RPMI8226 (cell line): ENCODE measurements at regions not wholly inside any gene's neighbourhood (a gene's known extent, or its start where the extent isn't known, plus 50 kb on each side); places are given as distances from the start of the nearest gene placed in this dataset.

Experiments
- DNase-seq: peaks from one replicate; pipeline ENCODE4 v3.0.0-alpha.2; 2015

- no peak for DNase-seq
These were observed 87.3 kb downstream of the ADRA2C start for GRCh38 chr4:3853388-3854035.

- no peak for DNase-seq
These were observed 88.5 kb downstream of the ADRA2C start for GRCh38 chr4:3854661-3855060.

DNA sequence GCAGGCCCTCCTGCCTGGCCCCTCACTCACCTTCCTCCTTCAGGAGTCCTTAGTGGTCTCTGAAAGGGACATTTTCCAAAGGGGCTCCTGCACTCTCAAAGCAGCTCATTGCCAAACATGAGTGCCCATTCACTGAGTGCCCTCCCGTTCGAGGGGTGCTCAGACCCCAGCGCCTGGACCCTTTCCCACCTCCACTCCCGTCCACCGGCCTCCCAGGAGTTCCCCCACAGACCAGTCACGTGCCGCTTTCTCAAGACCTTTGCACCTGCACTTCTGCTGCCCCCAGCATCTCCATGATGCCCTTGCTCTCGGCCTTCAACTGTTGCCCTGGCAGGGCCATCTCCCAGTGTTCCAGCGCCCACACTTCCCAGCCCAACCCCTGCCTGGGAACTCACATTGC, 89.5 kb downstream of the ADRA2C start:
- no peak for DNase-seq

- DNase-seq, result no peak
These were observed 90.5 kb downstream of the ADRA2C start for GRCh38 chr4:3856604-3857204.

DNA sequence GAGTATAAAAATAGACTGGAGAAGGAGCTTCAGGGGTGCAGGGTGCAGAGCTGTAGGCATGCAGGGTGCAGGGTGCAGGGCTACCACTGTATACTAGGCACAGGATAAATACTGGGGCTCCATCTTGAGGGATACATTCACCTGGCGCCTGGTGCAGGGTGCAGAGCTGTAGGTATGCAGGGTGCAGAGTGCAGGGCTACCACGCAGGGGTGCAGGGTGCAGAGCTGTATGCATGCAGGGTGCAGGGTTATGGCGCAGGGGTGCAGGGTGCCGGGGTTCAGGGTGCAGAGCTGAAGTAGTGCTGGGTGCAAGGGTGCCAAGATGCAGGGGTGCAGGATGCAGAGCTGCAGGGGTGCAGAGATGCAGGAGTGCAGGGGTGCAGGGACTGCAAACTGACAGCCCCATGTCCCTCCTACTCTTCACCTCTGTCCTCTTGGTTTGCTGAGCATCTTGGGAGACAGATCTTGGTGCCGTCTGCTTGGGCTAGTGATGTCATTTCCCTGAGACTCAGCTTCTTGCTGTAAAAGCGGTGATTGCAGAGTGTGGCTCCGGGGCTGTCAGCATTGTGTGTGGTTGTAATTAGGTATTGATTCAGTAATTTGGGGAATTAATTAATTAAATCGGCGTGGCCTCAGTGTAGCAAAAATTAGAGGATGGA, 91.2 kb downstream of the ADRA2C start:
- no peak for DNase-seq

DNA sequence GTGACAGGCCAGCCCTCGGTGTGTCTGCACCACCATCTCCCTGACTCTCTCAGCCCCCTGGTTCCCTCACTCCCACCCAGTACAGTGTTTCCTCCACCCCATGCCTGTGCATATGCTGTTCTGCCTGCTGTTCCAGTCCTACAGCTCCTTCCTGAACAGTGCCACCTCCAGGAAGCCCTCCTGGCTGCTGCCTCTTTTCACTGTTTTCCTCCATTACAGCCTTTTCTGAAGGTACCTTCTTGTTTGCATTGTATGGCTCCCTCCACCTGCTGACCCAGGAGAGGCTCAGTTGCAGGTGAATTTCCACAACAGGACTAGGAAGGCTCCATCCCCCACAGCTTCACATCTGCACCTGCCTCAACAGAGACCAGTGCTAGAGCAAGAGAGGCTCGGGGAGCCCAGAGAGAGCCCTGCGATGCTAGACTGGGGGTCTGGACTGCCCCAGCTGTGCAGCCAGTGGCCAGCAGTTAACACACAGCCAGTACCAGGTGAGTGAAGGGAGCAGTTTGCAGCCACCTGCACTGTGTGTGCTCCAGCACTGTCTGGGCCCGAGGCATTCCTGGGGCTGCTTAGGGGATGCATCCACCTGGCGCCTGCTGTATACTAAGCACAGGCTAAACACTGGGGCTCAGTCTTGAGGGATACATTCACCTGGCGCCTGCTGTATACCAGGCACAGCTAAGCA, 92.0 kb downstream of the ADRA2C start:
- DNase-seq, result no peak

DNA sequence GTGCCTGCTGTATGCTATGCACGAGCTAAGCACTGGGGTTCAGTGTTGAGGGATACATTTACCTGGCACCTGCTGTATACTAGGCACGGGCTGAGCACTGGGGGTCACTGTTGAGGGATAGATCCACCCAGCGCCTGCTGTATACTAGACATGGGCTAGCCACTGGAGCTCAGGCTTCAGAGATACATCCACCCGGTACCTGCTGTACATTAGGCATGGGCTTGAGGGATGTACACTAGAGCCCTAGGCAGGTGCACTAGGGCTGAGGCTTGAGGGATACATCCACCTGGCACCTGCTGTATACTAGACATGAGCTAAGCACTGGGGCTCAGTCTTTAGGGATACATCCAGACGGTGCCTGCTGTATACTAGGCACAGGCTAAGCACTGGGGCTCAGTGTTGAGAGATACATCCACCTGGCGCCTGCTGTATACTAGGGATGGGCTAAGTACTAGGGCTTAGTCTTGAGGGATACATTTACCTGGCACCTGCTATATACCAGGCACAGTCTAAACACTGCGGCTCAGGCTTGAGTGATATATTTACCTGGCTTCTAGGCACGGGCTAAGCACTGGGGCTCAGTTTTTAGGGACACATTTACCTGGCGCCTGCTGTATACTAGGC, 92.7 kb downstream of the ADRA2C start:
- no peak for DNase-seq

DNA sequence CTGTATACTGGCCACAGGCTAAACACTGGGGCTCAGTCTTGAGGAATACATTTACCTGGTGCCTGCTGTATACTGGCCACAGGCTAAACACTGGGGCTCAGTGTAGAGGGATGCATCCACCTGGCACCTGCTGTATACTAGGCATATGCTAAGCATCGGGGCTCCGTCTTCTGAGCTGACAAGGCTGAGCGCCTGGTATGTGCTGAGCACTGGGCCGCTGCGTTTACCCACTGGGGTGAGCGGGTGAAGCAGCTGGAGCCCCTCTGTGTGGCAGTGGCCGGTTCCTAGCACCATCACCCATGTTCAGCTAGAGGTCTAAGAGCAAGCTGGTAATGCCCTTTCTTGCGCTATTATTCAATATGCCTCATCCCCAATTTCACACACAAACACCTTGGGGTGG, 93.4 kb downstream of the ADRA2C start:
- DNase-seq, result no peak

GRCh38 chr4:3860061-3860912, 94.1 kb downstream of the ADRA2C start:
- DNase-seq, result no peak

- no peak for DNase-seq
These were observed 94.9 kb downstream of the ADRA2C start for GRCh38 chr4:3860913-3861636.

GRCh38 chr4:3861720-3862639, 95.8 kb downstream of the ADRA2C start:
- DNase-seq, result no peak

- DNase-seq, result peak; percentile 15
These were observed 96.6 kb downstream of the ADRA2C start for GRCh38 chr4:3862640-3863420.

DNA sequence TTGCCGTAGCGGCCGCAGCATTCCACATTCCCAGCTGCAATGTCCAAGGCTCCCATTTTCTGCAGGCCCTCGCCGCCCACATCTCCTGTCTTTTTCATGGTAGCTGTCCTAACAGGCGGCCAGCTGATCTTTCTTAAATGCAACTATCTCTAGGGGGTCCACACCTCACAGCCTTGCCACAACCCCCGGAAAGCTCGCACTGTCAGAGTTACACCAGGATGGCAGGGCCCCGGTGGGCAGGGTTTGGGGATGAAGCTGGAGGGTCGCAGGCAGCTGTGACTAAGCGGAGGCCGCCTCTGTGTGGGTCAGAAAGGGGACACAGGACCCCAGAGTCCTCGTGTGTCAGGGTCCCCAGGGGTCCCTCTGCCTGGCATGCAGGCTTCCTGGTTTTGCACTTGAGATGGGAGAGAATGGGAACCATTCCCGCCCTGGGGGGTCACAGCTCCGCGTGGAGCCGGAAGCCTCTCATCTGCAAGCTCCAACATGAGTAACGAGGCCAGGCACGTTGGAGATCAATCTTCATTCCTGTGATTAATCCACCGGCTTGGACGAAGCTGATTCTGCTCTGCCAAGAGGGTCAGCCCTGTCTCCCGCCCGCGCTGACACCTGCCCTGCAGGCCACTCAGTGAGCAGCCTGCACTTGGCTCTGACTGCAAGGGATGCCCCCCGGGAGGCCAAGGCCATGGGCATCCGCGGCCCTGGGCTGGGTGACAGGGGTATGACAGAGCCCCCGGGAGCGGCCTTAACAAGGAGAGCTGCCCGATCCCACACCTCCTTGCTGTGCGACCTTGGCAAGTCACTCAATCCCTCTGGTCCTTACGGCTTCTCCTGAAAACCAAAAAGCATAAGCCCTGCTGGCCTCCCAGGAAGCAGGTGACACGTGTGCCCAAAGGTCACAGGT, 97.9 kb downstream of the ADRA2C start:
- DNase-seq, result no peak

DNA sequence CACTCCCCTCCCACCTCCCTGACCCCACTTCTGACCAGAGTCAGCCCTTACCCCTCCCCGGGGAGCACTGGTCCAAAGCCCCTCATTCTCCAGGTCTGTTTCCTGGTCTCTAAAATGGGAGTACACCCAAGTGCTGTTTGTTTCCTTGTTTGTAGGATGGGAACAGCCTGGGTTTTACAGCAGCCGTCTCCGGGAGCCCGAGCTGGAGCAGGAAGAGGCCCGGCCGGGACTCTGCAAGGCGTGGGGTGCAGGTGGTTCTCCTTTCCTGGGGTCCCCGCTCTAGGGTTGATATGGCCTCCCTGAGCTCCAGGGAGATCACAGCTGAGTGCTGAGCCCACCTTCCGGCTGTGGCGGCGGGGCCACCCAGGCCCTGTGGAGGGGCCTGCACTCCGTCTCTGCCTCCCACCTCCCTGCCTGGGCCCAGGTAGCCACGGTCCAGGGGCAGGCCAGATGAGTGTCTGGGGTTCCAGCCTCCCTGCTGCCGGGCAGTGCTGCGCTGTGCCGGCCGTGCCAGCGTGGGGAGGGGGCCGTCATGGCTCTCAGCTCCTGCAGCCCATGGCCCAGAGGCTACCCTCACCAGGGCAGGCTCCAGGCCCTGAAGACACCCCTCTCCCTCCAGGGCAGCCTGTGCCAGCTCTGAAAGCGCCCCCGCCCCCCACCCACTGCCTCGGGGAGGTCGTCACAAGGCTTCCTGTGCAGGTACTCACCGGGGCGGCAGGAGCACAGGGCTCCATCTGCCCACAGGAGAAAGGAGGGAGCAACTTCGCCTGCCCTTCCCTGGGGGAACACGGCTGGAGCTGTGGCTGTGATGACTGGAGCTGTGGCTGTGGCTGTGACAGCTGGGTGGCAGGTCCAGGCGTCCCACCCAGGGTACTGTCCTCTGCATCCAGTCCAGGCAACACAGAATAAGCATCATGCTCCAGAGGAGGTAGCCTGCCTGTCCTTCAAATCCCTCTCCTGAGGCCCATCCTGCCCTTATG, 98.8 kb downstream of the ADRA2C start:
- no peak for DNase-seq

DNA sequence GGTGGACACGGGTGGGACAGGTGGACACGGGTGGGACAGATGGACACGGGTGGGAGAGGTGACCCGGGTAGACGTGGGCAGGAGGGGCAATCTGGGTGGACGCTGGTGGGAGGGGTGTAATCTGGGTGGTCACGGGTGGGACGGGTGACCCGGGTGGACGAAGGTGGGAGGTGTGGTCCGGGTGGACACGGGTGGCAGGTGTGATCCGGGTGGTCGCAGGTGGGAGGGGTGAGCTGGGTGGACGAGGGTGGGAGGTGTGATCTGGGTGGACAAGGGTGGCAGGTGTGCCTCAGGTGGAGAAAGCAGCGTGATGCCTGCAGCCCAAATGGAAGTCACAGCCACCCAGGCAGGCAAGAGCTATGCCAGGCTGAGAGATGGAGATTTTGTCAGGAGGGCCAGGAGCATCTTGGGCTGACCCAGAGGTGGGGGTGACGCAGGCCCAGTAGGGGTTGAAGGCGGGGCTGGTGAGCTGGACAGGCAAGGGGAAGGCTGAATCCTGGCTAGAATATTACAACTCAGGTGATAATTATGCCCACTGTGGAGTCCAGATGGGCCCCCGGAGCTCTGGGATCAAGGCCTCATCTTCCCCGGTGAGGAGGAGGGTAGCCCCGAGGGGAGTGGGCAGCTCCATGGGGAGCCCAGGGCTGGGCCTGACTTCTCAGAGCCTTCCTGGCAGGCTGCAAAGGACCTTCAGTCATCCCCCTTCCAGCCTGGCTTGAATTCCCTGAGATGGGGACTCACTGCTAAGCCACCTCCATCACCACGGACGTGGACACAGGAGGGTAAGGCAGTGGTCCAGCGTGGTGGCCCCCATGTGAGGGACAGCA, 100.0 kb downstream of the ADRA2C start:
- DNase-seq, result no peak

- no peak for DNase-seq
These were observed 100.6 kb downstream of the ADRA2C start for GRCh38 chr4:3866813-3867129.
